Activated CD4-positive, alpha-beta T cell treated with anti-CD3 and anti-CD28 coated beads, Interleukin-2, amount 10 ng/mL, durations not matched to agents 24 days and 14 days (primary cell): ENCODE measurements at regions not wholly inside any gene's neighbourhood (a gene's known extent, or its start where the extent isn't known, plus 50 kb on each side); places are given as distances from the start of the nearest gene placed in this dataset.
"Not testable (repeated sequence)": the region's sequence is repeated elsewhere in the genome, so short reads cannot be mapped to it uniquely, and the experiment has no call there.

Source experiments
- DNase-seq: peaks from one replicate; pipeline ENCODE4 v3.0.0; 2022
- H3K27ac Mint-ChIP-seq: one replicate; pipeline ENCODE4 v1.8.0; 2022; ENCODE audit warnings: mild to moderate bottlenecking, mixed read lengths
- H3K27me3 Mint-ChIP-seq: one replicate; pipeline ENCODE4 v1.8.0; 2022; ENCODE audit warnings: mixed read lengths
- H3K36me3 Mint-ChIP-seq: one replicate; pipeline ENCODE4 v1.8.0; 2022; ENCODE audit warnings: low read depth, mild to moderate bottlenecking, mixed read lengths
- H3K4me1 Mint-ChIP-seq: one replicate; pipeline ENCODE4 v1.8.0; 2021; ENCODE audit warnings: mixed read lengths
- H3K4me3 Mint-ChIP-seq: one replicate; pipeline ENCODE4 v1.8.0; 2022; ENCODE audit warnings: mild to moderate bottlenecking, moderate library complexity, mixed read lengths
- H3K9me3 Mint-ChIP-seq: one replicate; pipeline ENCODE4 v1.8.0; 2021; ENCODE audit warnings: mixed read lengths
- intact Hi-C: fragments of 100-400 bp; cut with micrococcal nuclease; formaldehyde crosslinking; loops from one replicate; pipeline ENCODE4 v1.15.1; 2023

DNA sequence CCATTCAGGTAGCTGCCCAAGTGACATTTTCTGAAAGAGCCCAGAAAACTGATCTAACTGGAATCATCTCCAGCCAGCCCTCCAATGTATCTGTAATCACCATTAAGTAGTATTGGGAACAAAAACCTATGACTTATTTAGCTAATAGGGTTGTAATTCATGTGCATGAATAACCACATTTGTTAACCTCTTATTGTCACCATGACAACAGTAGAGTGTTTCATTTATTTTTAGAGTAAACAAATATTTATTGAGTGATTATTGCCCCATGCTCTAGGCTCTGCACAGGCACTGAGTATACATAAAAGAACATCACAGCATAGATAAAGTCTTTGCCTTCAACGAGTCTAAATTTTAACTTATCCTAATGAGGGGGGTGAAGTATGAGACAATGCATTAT lies 265.4 kb upstream of the UBE2E3 start:
- DNase-seq, result no peak
- no peaks in the 10 kb centered on the region for H3K36me3 Mint-ChIP-seq
- H3K27ac Mint-ChIP-seq, result no peak overlapping the region
- peaks cover 2% of the 10 kb centered on the region for H3K27me3 Mint-ChIP-seq
- H3K4me1 Mint-ChIP-seq, result no peaks in the 10 kb centered on the region
- no peak overlapping the region for H3K4me3 Mint-ChIP-seq
- intact Hi-C loops, result no loop called here
- no peaks in the 10 kb centered on the region for H3K9me3 Mint-ChIP-seq

DNA sequence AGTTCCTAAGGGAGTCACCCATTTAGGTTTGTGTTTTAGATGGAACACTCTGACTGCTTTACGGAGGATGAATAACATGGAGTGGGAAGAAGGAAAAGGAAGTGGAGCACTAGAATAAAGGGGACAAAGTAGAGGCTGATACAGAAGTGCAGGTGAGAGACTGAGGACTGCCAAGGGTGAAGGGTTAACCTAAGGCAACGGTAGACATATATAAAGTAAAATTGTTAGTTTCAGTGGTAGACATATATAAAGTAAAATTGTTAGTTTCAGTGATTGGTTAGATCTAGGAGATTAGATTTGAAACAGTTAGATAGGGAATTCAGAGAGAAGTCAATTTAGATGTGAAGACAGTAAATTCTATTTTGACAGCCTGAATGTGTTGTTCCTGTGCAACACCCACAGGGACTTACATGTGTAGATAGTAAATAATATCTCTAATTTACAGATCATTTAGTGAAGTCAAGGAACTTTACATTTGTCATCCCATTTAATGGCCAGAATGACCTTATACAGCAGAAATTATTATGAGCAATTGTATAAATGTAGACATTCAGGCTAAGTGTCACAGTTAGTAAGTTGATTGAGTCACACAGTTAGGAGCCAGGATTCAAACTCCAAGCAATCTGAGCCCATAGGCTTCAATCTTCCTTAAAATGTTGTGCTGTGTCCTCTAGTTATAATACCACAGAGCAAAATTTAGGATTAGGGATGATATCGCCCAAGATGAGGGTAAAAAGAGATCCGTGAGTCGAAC lies 270.8 kb upstream of the UBE2E3 start:
- intact Hi-C loops, result no loop called here
- H3K27me3 Mint-ChIP-seq, result no peaks in the 10 kb centered on the region
- no peak overlapping the region for H3K27ac Mint-ChIP-seq
- no peak for DNase-seq
- no peaks in the 10 kb centered on the region for H3K9me3 Mint-ChIP-seq
- no peaks in the 10 kb centered on the region for H3K36me3 Mint-ChIP-seq
- H3K4me3 Mint-ChIP-seq, result no peak overlapping the region
- H3K4me1 Mint-ChIP-seq, result no peaks in the 10 kb centered on the region

DNA sequence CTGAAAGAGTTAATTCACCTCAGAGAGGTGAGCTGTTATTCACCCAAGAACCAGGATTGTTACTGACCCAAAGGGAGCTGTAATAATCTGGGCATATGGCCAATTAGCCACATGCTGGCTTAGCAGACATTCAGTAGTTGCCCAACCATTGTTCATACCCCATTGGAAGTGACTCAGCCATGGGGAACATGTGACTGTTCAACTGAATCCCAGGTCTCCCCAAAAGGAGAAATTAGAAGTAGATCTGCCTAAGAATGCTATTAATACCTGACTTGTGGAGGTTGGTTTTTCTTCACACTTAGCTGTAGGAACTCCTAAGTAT lies 272.6 kb upstream of the UBE2E3 start:
- H3K9me3 Mint-ChIP-seq, result no peaks in the 10 kb centered on the region
- intact Hi-C loops, result no loop called here
- H3K36me3 Mint-ChIP-seq, result no peaks in the 10 kb centered on the region
- no peak for DNase-seq
- H3K27ac Mint-ChIP-seq, result no peak overlapping the region
- H3K4me1 Mint-ChIP-seq, result no peaks in the 10 kb centered on the region
- H3K4me3 Mint-ChIP-seq, result no peak overlapping the region
- H3K27me3 Mint-ChIP-seq, result no peaks in the 10 kb centered on the region

DNA sequence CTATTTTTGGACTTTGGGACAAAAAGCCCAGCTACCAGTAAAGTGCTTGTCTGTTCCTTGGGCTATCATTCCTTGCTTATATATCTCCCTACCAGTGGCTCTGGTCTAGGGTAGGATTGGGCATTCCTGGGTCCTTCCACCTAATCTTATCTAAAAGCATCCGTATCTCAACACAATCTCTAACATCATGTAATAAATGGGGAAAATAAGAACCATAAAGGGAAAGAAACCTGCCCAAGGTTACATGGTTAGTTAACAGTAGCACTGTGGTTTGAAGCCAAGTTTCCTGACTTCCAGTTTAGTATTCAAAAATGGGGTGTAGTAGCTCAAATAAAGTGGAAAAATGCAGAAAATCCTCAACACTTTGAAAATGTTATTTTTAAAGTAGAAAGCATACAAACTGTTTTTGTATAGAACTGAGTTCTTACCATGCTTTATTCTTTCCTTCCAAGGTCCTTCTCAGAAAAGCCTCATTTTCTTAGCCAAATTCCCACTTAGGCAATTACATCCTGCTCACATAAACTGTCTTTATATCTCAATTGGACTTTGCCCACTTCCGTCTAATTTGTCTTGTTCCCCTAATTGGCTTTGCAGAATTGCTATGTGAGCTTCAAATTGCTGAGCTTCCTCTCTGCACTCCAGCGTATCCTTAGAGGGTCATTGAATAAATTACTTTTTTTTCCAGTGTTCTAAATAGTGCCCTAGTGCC lies 273.1 kb upstream of the UBE2E3 start:
- H3K9me3 Mint-ChIP-seq, result no peaks in the 10 kb centered on the region
- no peak overlapping the region for H3K27ac Mint-ChIP-seq
- H3K36me3 Mint-ChIP-seq, result no peaks in the 10 kb centered on the region
- H3K4me1 Mint-ChIP-seq, result no peaks in the 10 kb centered on the region
- H3K27me3 Mint-ChIP-seq, result no peaks in the 10 kb centered on the region
- DNase-seq, result no peak
- no peak overlapping the region for H3K4me3 Mint-ChIP-seq
- intact Hi-C loops, result no loop called here

DNA sequence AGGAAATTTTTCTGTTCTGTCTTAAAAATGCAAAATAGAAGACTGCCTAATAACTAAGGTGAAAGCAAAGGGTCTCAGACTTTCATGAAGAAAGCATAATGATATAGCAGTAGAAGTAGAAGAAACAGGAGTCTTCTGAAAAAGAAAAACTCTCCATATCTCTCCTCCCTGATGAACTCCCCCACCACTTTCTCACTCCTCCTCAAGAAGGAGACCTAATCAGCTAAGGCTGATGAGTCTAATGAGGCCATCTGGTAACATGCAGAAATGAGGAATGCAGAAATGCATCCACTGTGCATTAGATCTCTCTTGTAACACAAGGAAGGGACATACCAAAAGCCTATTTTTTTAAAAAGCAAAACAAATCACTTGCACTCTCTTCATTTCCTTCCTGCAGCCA lies 273.7 kb upstream of the UBE2E3 start:
- no peaks in the 10 kb centered on the region for H3K36me3 Mint-ChIP-seq
- H3K4me3 Mint-ChIP-seq, result no peak overlapping the region
- no peaks in the 10 kb centered on the region for H3K4me1 Mint-ChIP-seq
- H3K9me3 Mint-ChIP-seq, result no peaks in the 10 kb centered on the region
- no peak overlapping the region for H3K27ac Mint-ChIP-seq
- intact Hi-C loops, result no loop called here
- H3K27me3 Mint-ChIP-seq, result no peaks in the 10 kb centered on the region
- no peak for DNase-seq

DNA sequence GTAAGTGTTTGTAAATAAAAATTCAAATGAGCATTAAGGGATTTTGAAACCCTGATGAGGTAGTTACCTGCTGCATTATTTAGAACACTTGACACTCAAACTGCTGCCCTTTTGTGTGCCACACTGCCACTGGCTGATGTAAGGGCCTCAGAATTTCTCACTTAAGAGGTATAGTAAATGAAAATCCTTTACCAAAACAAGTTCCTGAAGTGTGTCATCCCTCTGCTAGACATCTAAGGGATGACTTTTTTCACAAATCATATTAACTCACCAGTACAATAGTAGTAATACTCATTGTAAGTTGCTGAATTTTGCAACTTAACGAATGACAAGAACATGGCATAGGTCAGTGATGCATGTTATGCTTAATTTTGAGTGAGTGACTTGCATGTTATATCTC lies 274.9 kb upstream of the UBE2E3 start:
- Mint-ChIP-seq H3K4me1 (no peaks in the 10 kb centered on the region), H3K36me3 (no peaks in the 10 kb centered on the region), H3K9me3 (no peaks in the 10 kb centered on the region), H3K27me3 (no peaks in the 10 kb centered on the region), H3K4me3 (no peak overlapping the region), H3K27ac (no peak overlapping the region)
- no peak for DNase-seq
- intact Hi-C loops, result no loop called here

DNA sequence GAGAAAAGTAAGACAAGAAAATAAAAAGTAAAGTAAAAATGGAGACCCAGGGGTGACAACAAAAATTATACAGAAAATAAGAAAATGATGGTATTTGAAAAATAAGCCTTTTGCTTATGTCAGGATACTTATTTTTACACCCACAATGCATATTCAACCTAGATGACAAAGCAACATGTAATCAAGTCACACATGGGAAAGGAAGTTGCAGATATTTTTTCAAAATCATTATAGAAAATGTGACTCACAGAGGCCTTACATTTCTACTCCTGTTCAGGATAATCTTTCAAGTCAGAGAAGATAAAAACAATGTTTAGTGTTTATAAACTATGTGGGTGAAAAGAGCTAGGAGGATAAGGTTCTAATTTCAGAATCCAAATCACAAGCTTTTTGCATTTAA lies 275.3 kb upstream of the UBE2E3 start:
- H3K4me1 Mint-ChIP-seq, result no peaks in the 10 kb centered on the region
- no peak overlapping the region for H3K27ac Mint-ChIP-seq
- no peaks in the 10 kb centered on the region for H3K36me3 Mint-ChIP-seq
- H3K4me3 Mint-ChIP-seq, result no peak overlapping the region
- H3K27me3 Mint-ChIP-seq, result no peaks in the 10 kb centered on the region
- intact Hi-C loops, result no loop called here
- DNase-seq, result no peak
- H3K9me3 Mint-ChIP-seq, result no peaks in the 10 kb centered on the region

DNA sequence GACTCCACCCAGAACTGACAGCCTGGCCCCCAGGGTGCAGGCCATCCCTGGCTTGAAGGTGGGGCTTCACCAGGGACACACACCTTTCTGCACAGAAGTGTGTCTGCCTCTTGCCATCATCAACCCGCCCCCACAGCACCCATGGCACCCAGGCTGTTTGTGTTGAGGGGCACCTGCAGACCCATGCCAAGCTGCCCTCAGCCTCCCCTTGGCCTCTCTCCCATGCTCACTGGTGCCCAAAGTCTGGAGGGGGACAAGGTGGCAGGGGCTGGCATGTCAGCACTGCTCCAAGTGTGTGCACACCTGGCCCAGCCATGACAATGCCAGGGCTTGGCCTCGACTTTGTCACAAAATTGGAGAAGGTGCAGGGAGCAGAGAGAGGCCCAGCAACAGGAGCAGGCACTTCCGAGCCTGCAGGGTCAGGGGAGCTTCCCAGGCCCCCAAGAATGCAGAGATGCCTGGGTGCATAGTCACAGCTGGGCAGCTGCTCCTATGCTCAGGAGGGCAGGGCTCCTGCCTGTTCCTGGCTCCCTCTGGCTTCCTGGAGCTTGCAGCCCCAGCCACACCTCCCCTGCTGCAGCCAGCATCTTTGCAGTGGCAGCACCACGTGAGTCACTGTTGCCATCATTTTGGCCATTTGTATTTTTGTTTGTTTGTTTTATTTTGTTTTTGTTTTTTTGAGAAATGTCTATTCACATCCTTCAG lies 280.6 kb upstream of the UBE2E3 start:
- intact Hi-C loops, result no loop called here
- no peaks in the 10 kb centered on the region for H3K36me3 Mint-ChIP-seq
- no peak overlapping the region for H3K4me3 Mint-ChIP-seq
- no peak for DNase-seq
- H3K4me1 Mint-ChIP-seq, result no peaks in the 10 kb centered on the region
- no peaks in the 10 kb centered on the region for H3K27me3 Mint-ChIP-seq
- H3K9me3 Mint-ChIP-seq, result no peaks in the 10 kb centered on the region
- H3K27ac Mint-ChIP-seq, result no peak overlapping the region

DNA sequence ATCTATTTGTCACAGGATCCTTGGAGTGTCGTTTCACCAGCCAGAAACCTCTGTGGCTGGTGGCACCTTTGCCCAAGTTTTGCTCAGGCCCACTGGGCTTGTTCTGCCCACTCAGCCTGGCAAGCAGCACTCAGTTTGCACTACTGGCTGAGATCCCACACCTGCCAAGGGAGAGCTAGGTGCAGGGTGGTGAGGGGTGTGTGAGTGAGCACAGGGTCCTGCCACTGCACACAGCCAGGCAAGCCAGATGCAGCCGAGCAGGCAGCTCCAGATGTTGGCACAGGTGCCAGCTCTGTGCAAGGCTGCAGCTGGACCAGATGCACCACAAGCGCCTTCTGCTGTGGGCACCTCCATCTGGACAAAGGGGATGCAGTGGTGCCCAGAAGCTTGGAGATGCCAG lies 281.7 kb upstream of the UBE2E3 start:
- intact Hi-C loops, result no loop called here
- peaks cover 3% of the 10 kb centered on the region for H3K27me3 Mint-ChIP-seq
- H3K36me3 Mint-ChIP-seq, result no peaks in the 10 kb centered on the region

DNA sequence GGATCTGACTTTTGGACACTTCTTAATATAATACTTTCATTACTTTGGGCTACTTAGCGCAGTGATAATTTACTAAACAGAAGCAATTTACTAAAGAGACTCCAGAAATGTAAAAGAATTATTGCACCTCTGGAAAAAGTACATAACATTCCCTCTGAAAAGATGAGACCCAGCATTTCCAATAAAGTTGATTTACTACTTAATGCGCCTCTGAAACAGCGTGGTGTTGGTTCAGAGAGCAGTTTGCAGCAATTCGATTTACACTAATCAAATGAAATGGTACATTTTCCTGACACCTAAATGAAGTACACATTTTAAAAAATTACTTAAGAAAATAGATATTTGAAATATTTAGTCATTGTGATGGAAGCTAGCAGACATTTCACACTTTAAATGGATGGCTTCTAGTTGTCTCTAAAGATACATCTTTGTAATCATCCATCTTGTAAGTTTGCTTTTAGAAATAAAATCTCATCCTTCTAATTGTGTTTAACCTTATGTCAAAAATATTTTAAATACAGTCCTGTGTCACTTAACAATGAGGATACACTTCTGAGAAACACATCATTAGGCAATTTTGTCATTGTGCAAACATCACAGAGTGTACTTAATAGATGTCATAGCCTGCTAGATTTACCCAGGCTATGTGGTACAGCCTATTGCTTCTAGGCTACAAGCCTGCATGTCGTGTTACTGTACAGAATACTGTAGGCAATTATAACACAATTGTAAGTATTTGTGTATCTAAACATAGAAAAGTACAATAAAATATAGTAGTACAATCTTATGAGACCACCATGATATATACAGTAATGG lies 284.6 kb upstream of the UBE2E3 start:
- Mint-ChIP-seq H3K9me3 (no peaks in the 10 kb centered on the region), H3K27ac (no peak overlapping the region)

More for the DNA sequence above, 281.7 kb upstream of the UBE2E3 start:
- Mint-ChIP-seq H3K27ac (no peak overlapping the region), H3K9me3 (no peaks in the 10 kb centered on the region), H3K4me3 (no peak overlapping the region), H3K4me1 (no peaks in the 10 kb centered on the region)
- no peak for DNase-seq

DNA sequence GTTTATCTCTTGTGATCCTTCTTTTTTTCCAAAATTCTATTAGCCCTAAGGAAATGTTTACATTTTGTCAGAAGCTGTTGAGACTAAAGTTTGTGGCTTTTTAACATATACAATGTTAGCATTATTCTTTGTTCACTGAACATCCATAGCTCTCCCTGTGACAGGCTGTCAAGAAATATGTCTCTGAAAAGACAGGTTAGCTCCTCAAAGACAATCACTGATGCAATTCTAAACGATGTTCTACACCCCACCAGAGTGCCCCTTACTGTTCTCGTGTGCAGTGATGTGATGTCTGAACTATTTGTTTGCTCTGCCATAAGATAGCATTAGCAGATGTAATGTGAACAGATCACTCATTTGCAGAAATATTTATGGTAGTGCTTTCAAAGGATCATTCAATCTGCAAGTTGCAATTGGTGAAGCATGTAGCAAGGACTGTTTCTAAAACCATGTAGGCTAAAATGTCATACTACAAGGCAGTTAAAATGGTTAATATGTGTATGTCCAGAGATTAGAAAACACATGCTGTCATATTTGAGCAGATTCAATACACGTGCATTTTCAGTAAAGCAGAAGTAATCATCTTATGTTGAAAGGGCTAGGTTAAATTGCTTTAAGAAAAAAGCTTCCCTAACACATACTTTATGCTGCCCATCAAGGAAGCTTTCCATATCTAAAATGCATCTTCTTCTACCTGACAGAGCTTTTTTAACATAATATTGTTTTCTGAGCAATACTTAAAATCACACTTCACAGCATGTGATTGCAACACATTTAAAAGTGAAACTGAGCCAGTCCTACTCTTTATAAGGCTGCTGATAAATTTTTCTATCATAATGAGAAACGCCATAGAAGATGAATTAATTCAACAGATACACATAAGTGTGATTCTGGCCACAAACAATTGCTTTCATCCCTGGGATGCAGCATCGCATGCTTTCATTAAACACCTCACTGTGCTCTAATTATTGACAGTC lies 285.7 kb upstream of the UBE2E3 start:
- Mint-ChIP-seq H3K4me3 (no peak overlapping the region), H3K27ac (no peak overlapping the region), H3K4me1 (no peaks in the 10 kb centered on the region), H3K36me3 (no peaks in the 10 kb centered on the region), H3K27me3 (peaks cover 3% of the 10 kb centered on the region), H3K9me3 (no peaks in the 10 kb centered on the region)
- DNase-seq, result no peak
- intact Hi-C loops, result no loop called here

More for the DNA sequence above, 284.6 kb upstream of the UBE2E3 start:
- no peaks in the 10 kb centered on the region for H3K36me3 Mint-ChIP-seq
- no peaks in the 10 kb centered on the region for H3K4me1 Mint-ChIP-seq
- intact Hi-C loops, result no loop called here
- no peak overlapping the region for H3K4me3 Mint-ChIP-seq
- peaks cover 3% of the 10 kb centered on the region for H3K27me3 Mint-ChIP-seq
- DNase-seq, result no peak

DNA sequence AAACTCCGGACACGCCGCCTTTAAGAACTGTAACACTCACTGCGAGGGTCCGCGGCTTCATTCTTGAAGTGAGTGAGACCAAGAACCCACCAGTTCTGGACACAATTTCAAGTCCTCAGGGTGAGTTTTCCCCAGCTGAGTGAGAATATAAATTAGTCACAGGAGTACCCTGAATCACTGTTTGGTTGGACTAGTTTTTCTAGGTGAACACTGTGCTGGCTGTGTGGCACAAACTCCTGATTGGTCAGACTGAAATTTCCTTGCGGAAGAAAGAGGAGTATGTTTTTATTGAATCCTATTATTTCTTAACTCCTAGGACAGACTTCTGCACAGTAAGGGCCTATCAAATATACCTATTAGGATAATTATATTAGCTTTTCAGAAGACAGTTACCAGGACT lies 288.1 kb upstream of the UBE2E3 start:
- H3K36me3 Mint-ChIP-seq, result no peaks in the 10 kb centered on the region
- peaks cover 8% of the 10 kb centered on the region for H3K27me3 Mint-ChIP-seq
- no peaks in the 10 kb centered on the region for H3K9me3 Mint-ChIP-seq
- no peaks in the 10 kb centered on the region for H3K4me1 Mint-ChIP-seq
- intact Hi-C loops, result no loop called here
- H3K4me3 Mint-ChIP-seq, result no peak overlapping the region
- no peak for DNase-seq
- H3K27ac Mint-ChIP-seq, result no peak overlapping the region

DNA sequence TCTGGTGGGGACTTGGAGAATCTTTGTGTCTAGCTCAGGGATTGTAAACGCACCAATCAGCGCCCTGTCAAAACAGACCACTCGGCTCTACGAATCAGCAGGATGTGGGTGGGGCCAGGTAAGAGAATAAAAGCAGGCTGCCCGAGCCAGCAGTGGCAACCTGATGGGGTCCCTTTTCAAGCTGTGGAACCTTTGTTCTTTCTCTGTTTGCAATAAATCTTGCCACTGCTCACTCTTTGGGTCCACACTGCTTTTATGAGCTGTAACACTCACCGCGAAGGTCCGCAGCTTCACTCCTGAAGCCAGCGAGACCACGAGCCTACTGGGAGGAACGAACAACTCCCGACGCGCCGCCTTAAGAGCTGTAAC lies 288.6 kb upstream of the UBE2E3 start:
- H3K9me3 Mint-ChIP-seq, H3K27ac Mint-ChIP-seq, intact Hi-C loops, H3K4me3 Mint-ChIP-seq, H3K36me3 Mint-ChIP-seq, DNase-seq, H3K4me1 Mint-ChIP-seq, H3K27me3 Mint-ChIP-seq: not testable (repeated sequence)
